ENCODE measurements at regions not wholly inside any gene's neighbourhood (a gene's known extent, or its start where the extent isn't known, plus 50 kb on each side); places are given as distances from the start of the nearest gene placed in this dataset.
"Not testable (repeated sequence)": the region's sequence is repeated elsewhere in the genome, so short reads cannot be mapped to it uniquely, and the experiment has no call there.

GRCh38 chr19:23984911-23985310, 70.2 kb downstream of the ZNF726 start:
- not testable (repeated sequence) for DNase-seq

- DNase-seq, result no peak
Observed at GRCh38 chr19:23986623-23987022, 71.9 kb downstream of the ZNF726 start.

- DNase-seq, result peak in 1 of 2 donors; percentile 1
Observed at GRCh38 chr19:23991170-23991569, 76.5 kb downstream of the ZNF726 start.

GRCh38 chr19:23992348-23992747, 77.7 kb downstream of the ZNF726 start:
- peak in 1 of 2 donors; percentile 27 for DNase-seq

GRCh38 chr19:23993440-23993839, 78.8 kb downstream of the ZNF726 start:
- DNase-seq, result no peak

GRCh38 chr19:23996549-23996948, 81.9 kb downstream of the ZNF726 start:
- DNase-seq, result peak in 1 of 2 donors; percentile 11

- DNase-seq, result no peak
Observed at GRCh38 chr19:23998568-23998967, 83.9 kb downstream of the ZNF726 start.

GRCh38 chr19:23999821-24000610, 85.3 kb downstream of the ZNF726 start:
- no peak for DNase-seq

- DNase-seq, result no peak
Observed at GRCh38 chr19:24000656-24001055, 86.0 kb downstream of the ZNF726 start.

- DNase-seq, result no peak
Observed at GRCh38 chr19:24002256-24002945, 84.6 kb upstream of the ZNF254 start.

GRCh38 chr19:24003537-24003936, 83.5 kb upstream of the ZNF254 start:
- no peak for DNase-seq

GRCh38 chr19:24004166-24004565, 82.8 kb upstream of the ZNF254 start:
- DNase-seq, result no peak

GRCh38 chr19:24029941-24030636, 56.9 kb upstream of the ZNF254 start:
- DNase-seq, result no peak

GRCh38 chr19:24032651-24033050, 54.3 kb upstream of the ZNF254 start:
- no peak for DNase-seq

- peak; percentile 85 to 86 for DNase-seq
Observed at GRCh38 chr19:24033301-24033962, 53.6 kb upstream of the ZNF254 start.

- DNase-seq, result no peak
Observed at GRCh38 chr19:24033963-24034342, 53.0 kb upstream of the ZNF254 start.

- not testable (repeated sequence) for DNase-seq
Observed at GRCh38 chr19:24035261-24035880, 51.6 kb upstream of the ZNF254 start.

Data from CD4-positive, alpha-beta T cell treated with Interferon alpha-2 for 1 hour (primary cell).